Iris pigment epithelial cell (primary cell): ENCODE measurements at regions not wholly inside any gene's neighbourhood (a gene's known extent, or its start where the extent isn't known, plus 50 kb on each side); places are given as distances from the start of the nearest gene placed in this dataset.
"Not testable (repeated sequence)": the region's sequence is repeated elsewhere in the genome, so short reads cannot be mapped to it uniquely, and the experiment has no call there.

Source experiments
- DNase-seq: peaks from one replicate; pipeline ENCODE4 v3.0.0-alpha.2; 2011; ENCODE audit warnings: low read depth

- no peak for DNase-seq
These were observed 424.2 kb downstream of the KLHL4 start for GRCh38 chrX:87941841-87942240.

GRCh38 chrX:87961471-87961870 lies 443.9 kb downstream of the KLHL4 start:
- no peak for DNase-seq

GRCh38 chrX:87968118-87968517 lies 450.5 kb downstream of the KLHL4 start:
- no peak for DNase-seq

- not testable (repeated sequence) for DNase-seq
These were observed 454.5 kb downstream of the KLHL4 start for GRCh38 chrX:87972121-87972520.

- DNase-seq = no peak
These were observed 457.8 kb downstream of the KLHL4 start for GRCh38 chrX:87975365-87975764.

GRCh38 chrX:88007873-88008272 lies 490.3 kb downstream of the KLHL4 start:
- not testable (repeated sequence) for DNase-seq

GRCh38 chrX:88024022-88024421 lies 506.4 kb downstream of the KLHL4 start:
- no peak for DNase-seq

GRCh38 chrX:88072339-88073030 lies 554.9 kb downstream of the KLHL4 start:
- no peak for DNase-seq

- no peak for DNase-seq
These were observed 584.4 kb downstream of the KLHL4 start for GRCh38 chrX:88101968-88102367.

- peak; percentile 0 for DNase-seq
These were observed 611.3 kb upstream of the CPXCR1 start for GRCh38 chrX:88135735-88136134.

GRCh38 chrX:88136328-88136727 lies 610.7 kb upstream of the CPXCR1 start:
- no peak for DNase-seq

GRCh38 chrX:88146577-88146976 lies 600.4 kb upstream of the CPXCR1 start:
- DNase-seq = no peak

- no peak for DNase-seq
These were observed 576.5 kb upstream of the CPXCR1 start for GRCh38 chrX:88170553-88170952.

GRCh38 chrX:88173932-88174440 lies 573.0 kb upstream of the CPXCR1 start:
- not testable (repeated sequence) for DNase-seq

GRCh38 chrX:88202149-88202548 lies 544.9 kb upstream of the CPXCR1 start:
- DNase-seq = no peak

GRCh38 chrX:88244066-88244465 lies 503.0 kb upstream of the CPXCR1 start:
- DNase-seq = no peak

- DNase-seq = no peak
These were observed 462.2 kb upstream of the CPXCR1 start for GRCh38 chrX:88284844-88285243.

GRCh38 chrX:88313972-88314371 lies 433.1 kb upstream of the CPXCR1 start:
- DNase-seq = not testable (repeated sequence)

- DNase-seq = no peak
These were observed 421.4 kb upstream of the CPXCR1 start for GRCh38 chrX:88325634-88326033.

GRCh38 chrX:88355252-88355651 lies 391.8 kb upstream of the CPXCR1 start:
- no peak for DNase-seq

GRCh38 chrX:88366314-88366713 lies 380.7 kb upstream of the CPXCR1 start:
- DNase-seq = no peak

- DNase-seq = no peak
These were observed 368.6 kb upstream of the CPXCR1 start for GRCh38 chrX:88378406-88378805.

GRCh38 chrX:88397551-88397950 lies 349.5 kb upstream of the CPXCR1 start:
- no peak for DNase-seq

GRCh38 chrX:88416002-88416401 lies 331.0 kb upstream of the CPXCR1 start:
- no peak for DNase-seq
